GM12892 (cell line): ENCODE measurements at regions not wholly inside any gene's neighbourhood (a gene's known extent, or its start where the extent isn't known, plus 50 kb on each side); places are given as distances from the start of the nearest gene placed in this dataset.

Source experiments
- POLR2A ChIP-seq: IDR thresholded peaks from 2 replicates; pipeline ENCODE4 v1.6.1; 2011; ENCODE audit warnings: low read depth, low read length, control low read depth
- POLR2AphosphoS5 ChIP-seq: IDR thresholded peaks from 2 replicates; pipeline ENCODE4 v1.6.1; 2011; ENCODE audit warnings: low read depth, low read length, control low read depth
- TAF1 ChIP-seq: IDR thresholded peaks from 2 replicates; pipeline ENCODE4 v1.6.1; 2011; ENCODE audit warnings: low read depth, mild to moderate bottlenecking, control low read depth, low read length, borderline replicate concordance

GRCh38 chr2:126050991-126051736, 604.8 kb upstream of the GYPC start:
- TF ChIP-seq POLR2A (no peak), POLR2AphosphoS5 (no peak), TAF1 (no peak)
